ENCODE measurements at regions not wholly inside any gene's neighbourhood (a gene's known extent, or its start where the extent isn't known, plus 50 kb on each side); places are given as distances from the start of the nearest gene placed in this dataset.

DNA sequence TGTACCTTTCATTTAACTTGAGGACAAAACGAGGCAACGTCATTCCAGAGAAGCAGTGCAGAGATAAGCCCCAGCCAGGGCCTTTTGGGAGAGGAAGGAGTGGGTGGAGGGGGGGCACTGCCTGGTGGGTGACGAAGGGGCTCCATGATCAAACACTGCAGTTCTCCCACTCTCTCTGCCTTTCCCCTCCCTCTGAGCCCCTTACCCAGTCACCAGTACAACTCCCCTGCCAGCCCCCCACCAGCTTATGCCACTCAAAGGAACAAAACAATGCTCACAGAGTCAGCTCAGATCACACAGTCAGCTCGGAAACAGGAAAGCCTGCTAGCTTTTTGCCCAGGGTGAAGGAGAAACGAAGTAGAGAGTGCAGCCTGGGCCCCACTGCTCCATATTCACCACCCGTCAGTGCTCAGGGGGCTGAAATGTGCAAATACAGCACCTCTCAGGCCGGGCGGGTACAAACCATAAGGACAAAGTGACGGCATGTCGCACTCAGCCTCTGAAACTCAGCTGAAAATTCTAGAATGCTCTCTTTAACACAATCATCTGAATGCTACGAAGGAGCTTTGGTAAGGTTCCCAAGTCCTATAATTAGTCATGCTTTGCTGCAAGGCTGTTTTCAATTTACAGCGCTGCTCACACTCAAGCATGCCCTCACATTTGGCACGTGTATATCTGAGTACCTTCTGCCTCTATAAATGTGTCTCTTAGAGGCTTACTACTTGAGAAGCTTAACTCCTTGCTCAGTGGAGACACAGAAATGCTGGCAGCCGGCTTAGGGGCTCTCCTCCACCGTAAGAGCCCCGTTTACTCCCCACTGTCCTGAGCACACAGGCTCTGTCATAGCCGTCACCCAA, 65.8 kb upstream of the RAB4A start:
- no peak for DNase-seq (ENCODE audit: insufficient read length, low spot score)
- FAIRE-seq: no peak
- TF ChIP-seq POU2F2 (IDR thresholded peaks at IDR 0.05; ENCODE audit: low read depth, low read length): no peak
- no peak for TF ChIP-seq POLR2A (IDR thresholded peaks at IDR 0.05; ENCODE audit: low read depth, low read length)
- TF ChIP-seq SPI1 (IDR thresholded peaks at IDR 0.05; ENCODE audit: low read depth, low read length): no peak
- no peak for TF ChIP-seq PAX5 (IDR thresholded peaks at IDR 0.05; ENCODE audit: insufficient read depth, low read length, severe bottlenecking)
- no peak for TF ChIP-seq TAF1 (IDR thresholded peaks at IDR 0.05; ENCODE audit: low read depth, low read length)
- TF ChIP-seq POLR2AphosphoS5 (IDR thresholded peaks at IDR 0.05; ENCODE audit: low read depth, low read length): no peak

DNA sequence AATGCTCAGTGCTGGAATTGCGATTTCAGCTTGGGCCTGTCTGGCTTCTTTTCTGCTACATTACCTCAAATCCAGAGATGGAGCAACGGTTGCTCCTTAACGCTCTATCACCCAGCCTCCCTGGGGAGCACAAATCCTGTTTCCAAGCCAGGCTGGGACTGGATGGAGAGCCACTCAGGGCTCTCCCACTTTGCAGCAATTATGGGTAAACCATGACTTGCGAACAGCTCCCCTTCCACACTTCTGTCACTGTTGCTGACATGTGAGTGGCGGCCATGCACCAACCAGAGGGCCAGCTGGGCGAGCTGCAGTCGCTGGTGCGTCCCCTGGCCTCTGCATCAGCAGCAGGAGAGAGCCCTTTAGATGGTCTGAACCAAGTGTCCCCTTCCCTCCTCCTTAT, 65.1 kb upstream of the RAB4A start:
- no peak for FAIRE-seq
- TF ChIP-seq TAF1 (IDR thresholded peaks at IDR 0.05; ENCODE audit: low read depth, low read length): no peak
- TF ChIP-seq POLR2A (IDR thresholded peaks at IDR 0.05; ENCODE audit: low read depth, low read length): no peak
- no peak for TF ChIP-seq POLR2AphosphoS5 (IDR thresholded peaks at IDR 0.05; ENCODE audit: low read depth, low read length)
- TF ChIP-seq PAX5 (IDR thresholded peaks at IDR 0.05; ENCODE audit: insufficient read depth, low read length, severe bottlenecking): no peak
- no peak for TF ChIP-seq SPI1 (IDR thresholded peaks at IDR 0.05; ENCODE audit: low read depth, low read length)
- no peak for TF ChIP-seq POU2F2 (IDR thresholded peaks at IDR 0.05; ENCODE audit: low read depth, low read length)
- no peak for DNase-seq (ENCODE audit: insufficient read length, low spot score)

DNA sequence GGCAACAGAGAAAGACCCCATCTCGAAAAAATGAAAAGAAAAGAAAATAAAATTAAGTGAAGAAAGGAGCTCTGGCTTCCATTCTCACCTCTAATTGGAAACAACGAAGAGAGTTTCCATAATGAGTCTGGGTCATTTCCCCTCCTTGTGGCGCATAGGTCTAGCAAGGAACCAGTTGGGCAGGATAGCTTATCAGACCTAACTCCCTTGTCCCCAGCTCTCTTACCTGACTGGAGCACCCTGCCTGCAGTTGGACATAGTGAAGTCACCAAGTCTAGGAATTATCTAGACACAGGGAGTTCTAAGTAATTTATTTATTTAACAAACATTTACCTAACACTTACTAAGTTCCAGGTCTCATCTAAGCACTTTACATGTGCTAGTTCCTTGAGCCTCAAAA, 63.0 kb upstream of the RAB4A start:
- TF ChIP-seq TAF1 (IDR thresholded peaks at IDR 0.05; ENCODE audit: low read depth, low read length): no peak
- no peak for TF ChIP-seq PAX5 (IDR thresholded peaks at IDR 0.05; ENCODE audit: insufficient read depth, low read length, severe bottlenecking)
- no peak for TF ChIP-seq POU2F2 (IDR thresholded peaks at IDR 0.05; ENCODE audit: low read depth, low read length)
- TF ChIP-seq POLR2A (IDR thresholded peaks at IDR 0.05; ENCODE audit: low read depth, low read length): no peak
- TF ChIP-seq POLR2AphosphoS5 (IDR thresholded peaks at IDR 0.05; ENCODE audit: low read depth, low read length): no peak
- no peak for TF ChIP-seq SPI1 (IDR thresholded peaks at IDR 0.05; ENCODE audit: low read depth, low read length)
- DNase-seq (ENCODE audit: insufficient read length, low spot score) (no peak), FAIRE-seq (no peak)

DNA sequence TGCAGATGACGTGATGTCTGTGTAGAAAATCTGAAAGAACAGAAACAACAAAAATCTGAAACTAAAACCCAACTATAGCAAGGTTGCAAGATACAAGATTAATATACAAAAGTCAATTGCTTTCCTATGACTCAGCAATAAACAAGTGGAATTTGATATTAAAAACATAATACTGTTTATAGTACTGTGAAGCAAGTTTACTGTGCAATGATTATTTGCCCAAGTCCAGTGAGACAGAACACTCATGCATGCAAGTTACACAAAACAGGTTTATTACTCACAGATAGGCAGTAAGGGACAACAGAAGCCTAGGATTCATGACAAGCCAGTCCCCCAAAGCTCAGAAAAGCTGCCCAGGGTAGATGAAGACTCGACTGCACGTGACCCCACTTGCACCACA, 62.4 kb upstream of the RAB4A start:
- FAIRE-seq: no peak
- no peak for DNase-seq (ENCODE audit: insufficient read length, low spot score)
- TF ChIP-seq POU2F2 (IDR thresholded peaks at IDR 0.05; ENCODE audit: low read depth, low read length): no peak
- TF ChIP-seq SPI1 (IDR thresholded peaks at IDR 0.05; ENCODE audit: low read depth, low read length): no peak
- no peak for TF ChIP-seq PAX5 (IDR thresholded peaks at IDR 0.05; ENCODE audit: insufficient read depth, low read length, severe bottlenecking)
- TF ChIP-seq POLR2AphosphoS5 (IDR thresholded peaks at IDR 0.05; ENCODE audit: low read depth, low read length): no peak
- no peak for TF ChIP-seq TAF1 (IDR thresholded peaks at IDR 0.05; ENCODE audit: low read depth, low read length)
- no peak for TF ChIP-seq POLR2A (IDR thresholded peaks at IDR 0.05; ENCODE audit: low read depth, low read length)

DNA sequence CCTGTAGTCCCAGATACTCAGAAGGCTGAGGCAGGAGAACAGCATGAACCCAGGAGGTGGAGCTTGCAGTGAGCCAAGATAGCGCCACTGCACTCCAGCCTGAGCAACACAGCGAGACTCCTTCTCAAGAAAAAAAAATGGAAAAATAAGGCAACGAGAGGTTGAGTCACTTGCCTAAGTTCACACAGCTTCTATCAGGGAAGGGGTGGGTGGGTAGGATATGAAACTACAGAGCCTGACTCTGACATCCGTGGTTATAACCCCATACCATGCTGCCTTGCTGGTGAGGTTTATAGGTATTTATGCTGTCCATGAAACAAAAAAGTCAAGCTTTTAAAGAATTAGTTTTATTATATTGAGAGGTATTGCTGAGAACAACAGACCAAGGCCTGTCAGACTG, 61.5 kb upstream of the RAB4A start:
- FAIRE-seq: no peak
- TF ChIP-seq POLR2AphosphoS5 (IDR thresholded peaks at IDR 0.05; ENCODE audit: low read depth, low read length) (no peak), PAX5 (IDR thresholded peaks at IDR 0.05; ENCODE audit: insufficient read depth, low read length, severe bottlenecking) (no peak), SPI1 (IDR thresholded peaks at IDR 0.05; ENCODE audit: low read depth, low read length) (no peak), POLR2A (IDR thresholded peaks at IDR 0.05; ENCODE audit: low read depth, low read length) (no peak), TAF1 (IDR thresholded peaks at IDR 0.05; ENCODE audit: low read depth, low read length) (no peak), POU2F2 (IDR thresholded peaks at IDR 0.05; ENCODE audit: low read depth, low read length) (no peak)
- no peak for DNase-seq (ENCODE audit: insufficient read length, low spot score)

GRCh38 chr1:229209816-229210215, 61.1 kb upstream of the RAB4A start:
- FAIRE-seq (no peak), DNase-seq (ENCODE audit: insufficient read length, low spot score) (no peak)
- TF ChIP-seq SPI1 (IDR thresholded peaks at IDR 0.05; ENCODE audit: low read depth, low read length) (no peak), POU2F2 (IDR thresholded peaks at IDR 0.05; ENCODE audit: low read depth, low read length) (no peak), PAX5 (IDR thresholded peaks at IDR 0.05; ENCODE audit: insufficient read depth, low read length, severe bottlenecking) (no peak), TAF1 (IDR thresholded peaks at IDR 0.05; ENCODE audit: low read depth, low read length) (no peak), POLR2A (IDR thresholded peaks at IDR 0.05; ENCODE audit: low read depth, low read length) (no peak), POLR2AphosphoS5 (IDR thresholded peaks at IDR 0.05; ENCODE audit: low read depth, low read length) (no peak)

GRCh38 chr1:229210844-229211243, 60.1 kb upstream of the RAB4A start:
- FAIRE-seq (no peak), DNase-seq (ENCODE audit: insufficient read length, low spot score) (no peak)
- TF ChIP-seq PAX5 (IDR thresholded peaks at IDR 0.05; ENCODE audit: insufficient read depth, low read length, severe bottlenecking) (no peak), POLR2AphosphoS5 (IDR thresholded peaks at IDR 0.05; ENCODE audit: low read depth, low read length) (no peak), POU2F2 (IDR thresholded peaks at IDR 0.05; ENCODE audit: low read depth, low read length) (no peak), POLR2A (IDR thresholded peaks at IDR 0.05; ENCODE audit: low read depth, low read length) (no peak), TAF1 (IDR thresholded peaks at IDR 0.05; ENCODE audit: low read depth, low read length) (no peak), SPI1 (IDR thresholded peaks at IDR 0.05; ENCODE audit: low read depth, low read length) (no peak)

DNA sequence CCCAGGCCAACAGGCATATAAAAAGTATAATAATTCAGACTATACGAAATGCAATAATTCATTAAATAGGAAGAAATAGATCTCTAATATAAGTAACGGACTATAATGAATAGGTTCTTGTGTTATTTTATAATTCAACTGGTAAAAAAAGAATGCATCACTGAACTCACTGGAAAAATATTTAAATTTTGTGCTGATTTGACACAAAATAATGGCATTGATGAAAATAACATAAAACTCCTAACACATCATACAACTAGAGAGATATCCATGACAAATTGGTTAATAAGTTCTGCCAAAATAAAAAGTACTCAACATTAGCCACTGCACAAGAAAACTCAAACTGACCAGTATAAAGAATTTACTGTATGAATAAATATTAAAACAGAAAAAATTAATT, 57.1 kb upstream of the RAB4A start:
- no peak for FAIRE-seq
- no peak for DNase-seq (ENCODE audit: insufficient read length, low spot score)
- TF ChIP-seq TAF1 (IDR thresholded peaks at IDR 0.05; ENCODE audit: low read depth, low read length) (no peak), POLR2AphosphoS5 (IDR thresholded peaks at IDR 0.05; ENCODE audit: low read depth, low read length) (no peak), POLR2A (IDR thresholded peaks at IDR 0.05; ENCODE audit: low read depth, low read length) (no peak), PAX5 (IDR thresholded peaks at IDR 0.05; ENCODE audit: insufficient read depth, low read length, severe bottlenecking) (no peak), POU2F2 (IDR thresholded peaks at IDR 0.05; ENCODE audit: low read depth, low read length) (no peak), SPI1 (IDR thresholded peaks at IDR 0.05; ENCODE audit: low read depth, low read length) (no peak)

- no peak for FAIRE-seq
- no peak for TF ChIP-seq POLR2A (IDR thresholded peaks at IDR 0.05; ENCODE audit: low read depth, low read length)
- no peak for TF ChIP-seq SPI1 (IDR thresholded peaks at IDR 0.05; ENCODE audit: low read depth, low read length)
- TF ChIP-seq TAF1 (IDR thresholded peaks at IDR 0.05; ENCODE audit: low read depth, low read length): no peak
- TF ChIP-seq PAX5 (IDR thresholded peaks at IDR 0.05; ENCODE audit: insufficient read depth, low read length, severe bottlenecking): no peak
- no peak for TF ChIP-seq POLR2AphosphoS5 (IDR thresholded peaks at IDR 0.05; ENCODE audit: low read depth, low read length)
- TF ChIP-seq POU2F2 (IDR thresholded peaks at IDR 0.05; ENCODE audit: low read depth, low read length): no peak
- no peak for DNase-seq (ENCODE audit: insufficient read length, low spot score)
Measured at GRCh38 chr1:229217716-229218115, 53.2 kb upstream of the RAB4A start.

Data from GM12891 (cell line).